ENCODE measurements at regions not wholly inside any gene's neighbourhood (a gene's known extent, or its start where the extent isn't known, plus 50 kb on each side); places are given as distances from the start of the nearest gene placed in this dataset.

DNA sequence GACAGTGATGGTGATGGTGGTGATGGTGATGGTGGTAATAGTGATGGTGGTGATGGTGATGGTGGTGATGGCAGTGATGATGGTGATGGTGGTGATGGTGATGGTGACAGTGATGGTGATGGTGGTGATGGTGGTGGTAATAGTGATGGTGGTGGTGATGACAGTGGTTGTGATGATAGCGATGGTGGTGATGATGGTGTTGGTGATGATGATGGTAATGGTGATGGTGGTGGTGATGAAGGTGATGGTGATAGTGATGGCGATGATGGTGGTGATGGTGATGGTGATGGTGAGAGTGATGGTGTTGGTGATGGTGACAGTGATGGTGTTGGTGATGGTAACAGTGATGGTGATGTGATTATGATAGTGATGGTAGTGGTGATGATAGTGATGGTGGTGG lies 94.3 kb downstream of the ASB1 start:
- Histone ChIP-seq H3K27ac (no peak overlapping the region), H3K27me3 (no peaks in the 10 kb centered on the region), H3K4me1 (peaks cover 14% of the 10 kb centered on the region), H3K36me3 (no peaks in the 10 kb centered on the region), H3K4me3 (no peak overlapping the region), H3K9me3 (no peaks in the 10 kb centered on the region)
- no peak for DNase-seq (ENCODE audit: extremely low spot score in 2 of 2)
- TF ChIP-seq POLR2A (IDR thresholded peaks at IDR 0.05), result no peak
- TF ChIP-seq, protein P1, sequence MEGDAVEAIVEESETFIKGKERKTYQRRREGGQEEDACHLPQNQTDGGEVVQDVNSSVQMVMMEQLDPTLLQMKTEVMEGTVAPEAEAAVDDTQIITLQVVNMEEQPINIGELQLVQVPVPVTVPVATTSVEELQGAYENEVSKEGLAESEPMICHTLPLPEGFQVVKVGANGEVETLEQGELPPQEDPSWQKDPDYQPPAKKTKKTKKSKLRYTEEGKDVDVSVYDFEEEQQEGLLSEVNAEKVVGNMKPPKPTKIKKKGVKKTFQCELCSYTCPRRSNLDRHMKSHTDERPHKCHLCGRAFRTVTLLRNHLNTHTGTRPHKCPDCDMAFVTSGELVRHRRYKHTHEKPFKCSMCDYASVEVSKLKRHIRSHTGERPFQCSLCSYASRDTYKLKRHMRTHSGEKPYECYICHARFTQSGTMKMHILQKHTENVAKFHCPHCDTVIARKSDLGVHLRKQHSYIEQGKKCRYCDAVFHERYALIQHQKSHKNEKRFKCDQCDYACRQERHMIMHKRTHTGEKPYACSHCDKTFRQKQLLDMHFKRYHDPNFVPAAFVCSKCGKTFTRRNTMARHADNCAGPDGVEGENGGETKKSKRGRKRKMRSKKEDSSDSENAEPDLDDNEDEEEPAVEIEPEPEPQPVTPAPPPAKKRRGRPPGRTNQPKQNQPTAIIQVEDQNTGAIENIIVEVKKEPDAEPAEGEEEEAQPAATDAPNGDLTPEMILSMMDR (IDR thresholded peaks at IDR 0.05), result no peak
- intact Hi-C loops (cut with DNase I), result no loop called here

DNA sequence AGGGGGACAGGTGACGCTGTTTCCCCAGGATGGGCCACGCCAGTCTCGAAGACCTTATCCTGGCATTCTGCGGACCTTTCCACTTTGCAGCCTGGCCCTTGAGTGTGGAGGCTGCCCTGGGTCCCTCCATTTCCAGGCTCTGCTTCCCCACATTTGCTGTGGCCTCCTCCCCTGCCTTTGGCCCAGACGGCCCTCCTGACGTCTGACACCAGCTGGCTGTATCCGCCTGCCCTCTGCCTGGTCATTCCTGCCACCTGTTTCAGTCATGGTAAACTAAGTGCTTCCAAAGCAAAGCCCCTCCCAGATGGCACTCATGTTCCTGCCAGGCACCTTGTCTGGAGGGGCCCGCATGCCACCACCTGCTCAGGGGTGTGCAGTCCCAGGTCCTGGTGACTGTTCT lies 95.1 kb downstream of the ASB1 start:
- Histone ChIP-seq H3K36me3 (no peaks in the 10 kb centered on the region), H3K27ac (no peak overlapping the region), H3K9me3 (no peaks in the 10 kb centered on the region), H3K4me3 (no peak overlapping the region), H3K27me3 (no peaks in the 10 kb centered on the region), H3K4me1 (peaks cover 14% of the 10 kb centered on the region)
- intact Hi-C loops (cut with DNase I), result no loop called here
- no peak for DNase-seq (ENCODE audit: extremely low spot score in 2 of 2)
- TF ChIP-seq, protein P1 (IDR thresholded peaks at IDR 0.05), result no peak

DNA sequence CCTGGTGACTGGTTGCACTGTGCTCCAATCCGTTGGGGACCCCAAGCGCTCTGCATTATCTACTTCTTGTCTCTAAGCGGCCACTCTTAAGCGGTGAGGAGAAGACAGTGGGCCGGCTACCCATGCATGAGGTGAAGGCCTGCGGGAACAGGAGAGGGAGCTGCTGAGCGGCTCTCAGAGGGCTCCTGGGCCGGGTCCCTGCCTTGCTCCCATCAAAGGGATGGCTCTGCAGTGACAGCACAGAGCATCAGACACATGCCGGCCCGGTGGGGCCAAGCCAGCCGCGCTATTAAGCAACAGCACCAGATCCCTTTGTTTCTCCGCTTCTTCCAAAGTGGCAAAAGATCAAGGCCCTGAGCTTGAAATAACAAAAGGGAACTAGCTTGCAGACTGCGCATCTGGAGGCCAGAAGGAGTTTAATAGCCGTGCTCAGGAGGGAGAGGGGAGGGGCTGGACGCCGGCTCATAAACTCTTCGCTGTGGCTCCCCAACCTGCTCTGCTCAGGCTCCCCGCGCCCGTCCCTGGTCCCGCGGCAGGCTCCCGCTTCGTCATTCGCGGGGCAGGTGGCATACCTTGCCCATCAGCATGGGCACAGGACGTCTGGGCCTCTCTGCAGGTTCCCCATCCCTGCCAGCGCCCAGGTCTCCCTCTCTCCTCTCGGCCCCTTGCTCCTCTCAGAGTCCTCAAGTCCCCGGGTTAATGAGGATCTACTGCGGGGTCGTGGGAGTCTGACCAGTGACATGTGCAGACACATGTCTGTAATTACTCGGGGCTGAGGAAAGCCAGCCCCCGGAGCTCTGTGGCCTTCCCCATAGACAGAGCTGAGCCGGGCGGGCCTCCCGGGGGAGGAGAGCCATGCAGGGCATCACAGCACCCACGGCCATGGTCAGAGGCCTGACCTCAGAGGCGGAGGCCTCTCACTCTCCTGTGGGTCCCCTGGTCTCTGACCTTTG lies 96.7 kb downstream of the ASB1 start:
- Histone ChIP-seq H3K27me3 (no peaks in the 10 kb centered on the region), H3K27ac (no peak overlapping the region), H3K4me1 (peaks cover 14% of the 10 kb centered on the region), H3K9me3 (no peaks in the 10 kb centered on the region), H3K36me3 (no peaks in the 10 kb centered on the region), H3K4me3 (no peak overlapping the region)
- no peak for DNase-seq (ENCODE audit: extremely low spot score in 2 of 2)
- intact Hi-C loops (cut with DNase I), result no loop called here
- TF ChIP-seq POLR2AphosphoS5 (IDR thresholded peaks at IDR 0.05; ENCODE audit: insufficient read depth in 1 of 2, low read depth in 1 of 2) (peak; percentile 15 to 82), POLR2A (IDR thresholded peaks at IDR 0.05) (no peak)
- TF ChIP-seq, protein P1 (IDR thresholded peaks at IDR 0.05), result peak in 1 of 3 experiments; percentile 8

DNA sequence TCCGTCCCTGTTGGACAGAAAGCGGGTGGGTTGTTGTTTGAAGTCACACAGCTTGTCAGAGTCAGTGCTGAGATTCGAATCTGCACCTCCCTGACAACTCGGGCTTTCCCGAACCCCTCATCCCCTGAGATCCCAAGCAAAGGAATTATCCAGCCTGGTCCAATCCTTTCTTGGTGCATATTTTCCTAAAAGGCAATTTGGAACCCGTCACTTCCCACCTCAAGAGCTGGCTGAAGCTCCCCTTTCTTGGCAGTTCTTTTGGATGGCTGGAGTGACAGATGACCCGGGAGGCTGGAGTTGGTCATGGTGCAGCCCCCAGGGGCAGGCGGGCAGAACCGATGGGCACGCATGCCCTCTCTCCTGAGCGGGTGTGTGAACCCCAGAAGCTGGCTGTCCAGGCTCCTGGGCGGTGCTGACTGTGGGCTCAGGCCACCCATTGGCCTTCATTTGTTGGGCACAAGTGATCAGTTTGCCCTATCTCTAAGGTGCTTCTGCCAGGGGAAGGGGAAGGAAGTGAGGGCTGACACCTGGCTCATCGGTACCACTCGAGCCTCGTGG lies 97.8 kb downstream of the ASB1 start:
- intact Hi-C loops (cut with DNase I), result no loop called here
- H3K27me3 ChIP-seq, result no peaks in the 10 kb centered on the region
- DNase-seq (ENCODE audit: extremely low spot score in 2 of 2), result no peak
- no peaks in the 10 kb centered on the region for H3K36me3 ChIP-seq
- H3K9me3 ChIP-seq, result no peaks in the 10 kb centered on the region
- H3K4me1 ChIP-seq, result peaks cover 21% of the 10 kb centered on the region
- TF ChIP-seq, protein P1 (IDR thresholded peaks at IDR 0.05), result no peak
- TF ChIP-seq POLR2AphosphoS5 (IDR thresholded peaks at IDR 0.05; ENCODE audit: insufficient read depth in 1 of 2, low read depth in 1 of 2) (no peak), POLR2A (IDR thresholded peaks at IDR 0.05) (no peak)
- H3K4me3 ChIP-seq, result no peak overlapping the region
- no peak overlapping the region for H3K27ac ChIP-seq

- no peak for DNase-seq (ENCODE audit: extremely low spot score in 2 of 2)
- no peak overlapping the region for H3K4me3 ChIP-seq
- H3K9me3 ChIP-seq, result peaks cover under 1% of the 10 kb centered on the region
- H3K27ac ChIP-seq, result no peak overlapping the region
- TF ChIP-seq POLR2AphosphoS5 (IDR thresholded peaks at IDR 0.05; ENCODE audit: insufficient read depth in 1 of 2, low read depth in 1 of 2) (no peak), POLR2A (IDR thresholded peaks at IDR 0.05) (no peak)
- TF ChIP-seq, protein P1 (IDR thresholded peaks at IDR 0.05), result no peak
- H3K27me3 ChIP-seq, result no peaks in the 10 kb centered on the region
- intact Hi-C loops (cut with DNase I), result no loop called here
- peaks cover 23% of the 10 kb centered on the region for H3K4me1 ChIP-seq
- no peaks in the 10 kb centered on the region for H3K36me3 ChIP-seq
Measured at GRCh38 chr2:238525990-238526389, 99.3 kb downstream of the ASB1 start.

Data from vagina (tissue), 2 donors.